ENCODE measurements at regions not wholly inside any gene's neighbourhood (a gene's known extent, or its start where the extent isn't known, plus 50 kb on each side); places are given as distances from the start of the nearest gene placed in this dataset.

DNA sequence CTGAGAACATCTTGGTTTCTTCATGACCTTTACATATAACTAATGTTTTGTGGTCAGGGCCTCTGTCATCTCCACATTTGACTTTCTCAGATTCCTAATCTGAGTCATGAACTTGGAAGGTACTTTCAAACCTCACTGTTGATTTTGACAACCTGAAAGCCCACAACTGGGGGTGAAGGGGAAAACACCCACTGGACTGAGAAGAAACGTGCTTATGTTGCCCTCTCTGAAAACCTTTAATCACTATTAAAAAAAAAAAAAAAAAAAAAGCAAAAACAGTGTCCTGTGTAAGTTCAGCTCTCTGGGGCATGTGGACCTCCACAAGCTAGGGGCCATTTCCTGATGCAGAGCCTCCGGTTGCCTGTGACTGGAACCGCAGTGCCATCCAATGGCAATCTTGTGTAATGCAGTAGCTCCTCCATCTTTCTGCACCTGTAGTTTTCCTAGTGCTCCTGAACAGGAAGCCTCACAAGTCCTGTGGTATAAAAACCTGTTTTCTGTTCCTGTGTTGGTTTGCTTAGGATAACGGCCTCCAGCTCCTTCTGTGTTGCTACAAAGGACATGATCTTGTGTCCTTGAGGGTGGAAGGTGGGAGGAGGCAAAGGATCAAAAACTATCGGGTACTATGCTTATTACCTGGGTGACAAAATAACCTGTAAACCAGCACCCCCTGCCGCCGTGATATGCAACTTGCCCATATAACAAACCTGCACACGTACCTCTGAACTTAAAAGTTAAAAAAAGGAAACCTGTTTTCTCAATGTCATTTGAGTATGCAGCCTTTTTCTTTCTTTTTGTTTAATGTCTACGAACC is 124.5 kb downstream of the ZNF648 start:
- TF ChIP-seq, protein P1, sequence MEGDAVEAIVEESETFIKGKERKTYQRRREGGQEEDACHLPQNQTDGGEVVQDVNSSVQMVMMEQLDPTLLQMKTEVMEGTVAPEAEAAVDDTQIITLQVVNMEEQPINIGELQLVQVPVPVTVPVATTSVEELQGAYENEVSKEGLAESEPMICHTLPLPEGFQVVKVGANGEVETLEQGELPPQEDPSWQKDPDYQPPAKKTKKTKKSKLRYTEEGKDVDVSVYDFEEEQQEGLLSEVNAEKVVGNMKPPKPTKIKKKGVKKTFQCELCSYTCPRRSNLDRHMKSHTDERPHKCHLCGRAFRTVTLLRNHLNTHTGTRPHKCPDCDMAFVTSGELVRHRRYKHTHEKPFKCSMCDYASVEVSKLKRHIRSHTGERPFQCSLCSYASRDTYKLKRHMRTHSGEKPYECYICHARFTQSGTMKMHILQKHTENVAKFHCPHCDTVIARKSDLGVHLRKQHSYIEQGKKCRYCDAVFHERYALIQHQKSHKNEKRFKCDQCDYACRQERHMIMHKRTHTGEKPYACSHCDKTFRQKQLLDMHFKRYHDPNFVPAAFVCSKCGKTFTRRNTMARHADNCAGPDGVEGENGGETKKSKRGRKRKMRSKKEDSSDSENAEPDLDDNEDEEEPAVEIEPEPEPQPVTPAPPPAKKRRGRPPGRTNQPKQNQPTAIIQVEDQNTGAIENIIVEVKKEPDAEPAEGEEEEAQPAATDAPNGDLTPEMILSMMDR (IDR thresholded peaks at IDR 0.05) = peak; percentile 95

DNA sequence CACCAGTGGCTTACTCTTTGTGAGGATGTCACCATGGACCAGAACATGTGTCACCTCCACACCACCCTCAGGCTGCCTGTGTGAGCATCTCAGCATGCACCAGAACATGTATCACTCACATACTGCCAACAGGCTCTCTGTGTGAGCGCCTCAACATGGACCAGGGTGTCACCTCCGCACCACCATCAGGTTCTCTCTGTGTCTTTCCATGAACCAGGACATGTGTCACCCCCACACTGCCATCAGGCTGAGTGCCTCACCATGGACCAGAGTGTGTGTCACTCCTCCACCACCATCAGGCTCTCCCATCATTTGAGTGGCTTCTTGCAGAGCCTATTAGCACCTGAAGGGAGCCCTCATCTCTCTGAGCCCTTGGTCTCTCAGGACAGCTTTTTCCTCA is 125.2 kb downstream of the ZNF648 start:
- TF ChIP-seq, protein P1 (IDR thresholded peaks at IDR 0.05) = no peak

DNA sequence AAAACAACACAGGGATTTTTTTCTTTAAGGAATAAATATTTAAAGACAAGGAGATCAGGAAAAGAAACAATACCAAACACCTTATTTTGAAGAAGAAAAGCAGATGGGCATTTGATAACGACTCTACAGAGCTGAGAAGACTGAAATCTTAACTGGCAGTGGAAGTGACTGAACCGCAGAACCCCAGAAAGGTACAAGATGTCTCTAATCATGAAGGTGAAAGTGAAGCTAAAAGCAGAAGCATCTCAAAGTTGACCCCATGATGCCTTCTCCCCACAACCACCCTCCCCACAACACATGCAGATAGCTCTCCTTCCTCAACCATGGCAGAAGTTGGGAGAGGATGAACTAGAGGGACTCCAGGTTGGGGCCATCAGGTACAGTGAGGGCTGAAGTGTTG is 129.6 kb downstream of the ZNF648 start:
- TF ChIP-seq, protein P1 (IDR thresholded peaks at IDR 0.05) = no peak

DNA sequence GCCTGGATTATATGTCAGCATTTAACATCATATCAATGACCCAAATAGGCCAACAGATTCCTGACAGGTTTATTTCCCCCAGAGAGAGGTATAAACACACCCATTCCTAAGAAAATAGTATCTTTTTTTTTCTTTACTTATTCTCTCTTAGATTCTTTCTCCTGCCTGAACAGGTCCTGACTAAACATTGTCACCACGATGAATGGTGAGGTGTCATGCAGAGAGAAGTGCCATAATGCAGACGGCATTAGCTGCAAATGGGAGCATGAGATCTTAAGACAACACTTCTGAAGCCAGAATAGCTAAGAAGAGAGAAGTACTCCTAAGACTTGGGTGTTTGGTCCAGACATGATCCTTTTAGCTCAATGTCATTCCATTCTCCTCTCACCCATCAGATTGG is 131.3 kb downstream of the ZNF648 start:
- TF ChIP-seq, protein P1 (IDR thresholded peaks at IDR 0.05) = no peak

DNA sequence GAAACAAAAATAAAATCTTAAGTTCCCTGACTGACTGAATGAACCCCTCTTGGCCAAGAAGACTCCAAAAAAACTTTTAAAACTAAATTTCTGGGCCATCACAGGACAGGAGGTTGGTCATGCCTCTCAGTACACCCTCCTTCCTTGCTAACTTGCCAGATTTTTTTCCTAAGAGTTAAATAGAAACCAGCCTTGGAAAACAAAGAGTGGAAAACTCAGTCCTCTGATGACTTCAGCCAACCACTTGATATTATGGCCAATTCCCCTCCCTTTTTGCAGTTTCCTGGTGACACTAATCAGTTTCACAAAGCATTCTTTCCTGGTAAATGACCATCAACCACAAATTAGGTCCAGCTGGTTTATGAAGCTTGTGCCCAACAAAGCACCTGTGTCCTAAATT is 134.8 kb downstream of the ZNF648 start:
- TF ChIP-seq, protein P1 (IDR thresholded peaks at IDR 0.05) = no peak

DNA sequence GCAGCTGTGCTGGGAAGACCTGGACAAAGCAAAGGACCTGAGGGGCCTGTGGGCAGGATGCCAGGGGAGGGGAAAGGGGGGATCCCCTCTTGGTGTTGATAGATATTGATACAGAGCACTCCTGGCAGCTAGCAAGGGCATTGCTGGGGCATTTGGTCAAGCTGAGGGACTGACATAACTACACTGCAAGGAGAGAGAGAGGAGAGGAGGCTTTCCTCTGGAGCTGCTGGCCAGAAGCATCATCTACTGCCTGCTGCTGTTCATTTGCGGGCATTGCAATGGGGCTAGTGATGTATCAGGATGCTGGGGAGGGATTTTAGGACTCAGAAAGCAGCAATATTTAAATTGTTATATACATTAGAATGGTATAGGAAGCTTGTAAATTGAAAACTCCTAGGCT is 142.0 kb downstream of the ZNF648 start:
- TF ChIP-seq, protein P1 (IDR thresholded peaks at IDR 0.05) = no peak; the same call in 1 of the 2 replicates

DNA sequence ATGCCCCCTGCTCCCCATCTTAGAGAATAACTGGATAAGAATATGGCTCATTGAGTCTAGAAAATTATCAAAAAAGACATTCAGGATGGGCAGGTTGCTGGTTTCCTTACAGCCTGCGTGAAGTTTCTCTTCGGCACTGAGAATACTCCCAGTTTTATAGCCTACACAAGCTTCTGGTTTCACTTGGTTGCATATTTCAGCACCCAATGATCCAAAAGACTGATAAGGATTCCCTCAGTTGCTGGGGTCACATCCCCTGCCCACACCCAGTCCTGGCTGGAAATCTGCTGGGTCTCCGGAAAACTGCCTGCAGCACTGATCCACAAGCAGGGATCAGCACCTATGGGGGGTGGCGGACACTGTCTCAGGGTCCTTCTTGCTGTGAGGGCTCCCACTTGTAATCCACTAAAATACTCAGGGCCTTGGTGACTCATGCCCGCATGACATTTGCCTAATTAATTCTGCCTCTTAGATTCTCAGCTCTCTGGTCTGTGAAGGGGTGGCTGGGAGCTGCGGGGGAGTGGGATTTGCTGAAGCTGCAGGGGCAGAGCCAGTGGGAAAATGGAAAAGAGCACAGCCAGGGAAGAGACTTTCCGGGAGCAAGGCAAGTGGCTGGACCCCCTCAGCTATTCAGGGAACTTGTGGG is 142.5 kb downstream of the ZNF648 start:
- TF ChIP-seq, protein P1 (IDR thresholded peaks at IDR 0.05) = no peak
